ENCODE measurements at regions not wholly inside any gene's neighbourhood (a gene's known extent, or its start where the extent isn't known, plus 50 kb on each side); places are given as distances from the start of the nearest gene placed in this dataset.

DNA sequence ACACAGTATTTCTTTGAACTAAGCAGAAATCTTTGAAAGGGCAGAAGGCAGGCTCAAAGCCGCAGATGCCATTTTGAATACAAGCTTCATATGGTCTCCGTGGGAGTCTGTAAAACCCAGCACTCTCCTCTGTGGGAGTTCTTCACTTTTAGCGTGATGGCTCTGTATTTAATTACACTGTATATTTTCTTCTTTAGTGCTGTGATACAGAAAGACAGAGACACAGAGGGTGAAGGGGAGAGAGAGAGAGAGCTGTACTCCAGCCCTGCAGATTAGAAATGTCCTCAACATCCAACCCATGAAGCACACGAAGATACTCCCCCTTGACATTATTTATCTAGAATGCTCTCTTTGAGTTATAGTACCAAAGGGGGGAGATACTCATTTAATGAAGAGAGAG is 752.6 kb upstream of the NR2F2 start:
- TF ChIP-seq CBFB (CRISPR knock-in tag; IDR thresholded peaks at IDR 0.05) (no peak), ZFX (CRISPR knock-in tag; IDR thresholded peaks at IDR 0.05; ENCODE audit: low read depth) (no peak), MBNL3 (CRISPR knock-in tag; conservative IDR thresholded peaks at IDR 0.05) (no peak), NR2F1 (CRISPR knock-in tag; IDR thresholded peaks at IDR 0.05) (no peak), TOPORS (CRISPR knock-in tag; IDR thresholded peaks at IDR 0.05) (no peak), TAF1 (CRISPR knock-in tag; IDR thresholded peaks at IDR 0.05) (no peak), ETV6 (CRISPR knock-in tag; conservative IDR thresholded peaks at IDR 0.05) (no peak), EP300 (IDR thresholded peaks at IDR 0.05; ENCODE audit: low read depth in 2 of 2, low read length in 2 of 2) (no peak), EP300 (CRISPR knock-in tag; IDR thresholded peaks at IDR 0.05; ENCODE audit: borderline replicate concordance) (no peak), KAT7 (CRISPR knock-in tag; IDR thresholded peaks at IDR 0.05; ENCODE audit: borderline replicate concordance) (no peak), NKX3-1 (CRISPR knock-in tag; IDR thresholded peaks at IDR 0.05) (no peak)
- TF ChIP-seq, protein P1, sequence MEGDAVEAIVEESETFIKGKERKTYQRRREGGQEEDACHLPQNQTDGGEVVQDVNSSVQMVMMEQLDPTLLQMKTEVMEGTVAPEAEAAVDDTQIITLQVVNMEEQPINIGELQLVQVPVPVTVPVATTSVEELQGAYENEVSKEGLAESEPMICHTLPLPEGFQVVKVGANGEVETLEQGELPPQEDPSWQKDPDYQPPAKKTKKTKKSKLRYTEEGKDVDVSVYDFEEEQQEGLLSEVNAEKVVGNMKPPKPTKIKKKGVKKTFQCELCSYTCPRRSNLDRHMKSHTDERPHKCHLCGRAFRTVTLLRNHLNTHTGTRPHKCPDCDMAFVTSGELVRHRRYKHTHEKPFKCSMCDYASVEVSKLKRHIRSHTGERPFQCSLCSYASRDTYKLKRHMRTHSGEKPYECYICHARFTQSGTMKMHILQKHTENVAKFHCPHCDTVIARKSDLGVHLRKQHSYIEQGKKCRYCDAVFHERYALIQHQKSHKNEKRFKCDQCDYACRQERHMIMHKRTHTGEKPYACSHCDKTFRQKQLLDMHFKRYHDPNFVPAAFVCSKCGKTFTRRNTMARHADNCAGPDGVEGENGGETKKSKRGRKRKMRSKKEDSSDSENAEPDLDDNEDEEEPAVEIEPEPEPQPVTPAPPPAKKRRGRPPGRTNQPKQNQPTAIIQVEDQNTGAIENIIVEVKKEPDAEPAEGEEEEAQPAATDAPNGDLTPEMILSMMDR (CRISPR knock-in tag; IDR thresholded peaks at IDR 0.05) = no peak
- TF ChIP-seq, protein P2, sequence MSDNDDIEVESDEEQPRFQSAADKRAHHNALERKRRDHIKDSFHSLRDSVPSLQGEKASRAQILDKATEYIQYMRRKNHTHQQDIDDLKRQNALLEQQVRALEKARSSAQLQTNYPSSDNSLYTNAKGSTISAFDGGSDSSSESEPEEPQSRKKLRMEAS (IDR thresholded peaks at IDR 0.05) = no peak
